SJSA1 (cell line): ENCODE measurements at regions not wholly inside any gene's neighbourhood (a gene's known extent, or its start where the extent isn't known, plus 50 kb on each side); places are given as distances from the start of the nearest gene placed in this dataset.

Experiments used
- DNase-seq, 2 experiments: peaks; one replicate each; pipeline ENCODE4 v3.0.0-alpha.2; 2015 to 2020; ENCODE audit warnings: low spot score in 2 of 2, low read depth in 1 of 2
- H3K27ac ChIP-seq: fragments of 250-450 bp; sonication (Bioruptor Pico); 2 replicates; pipeline ENCODE4 v1.5.1; 2020; ENCODE audit warnings: mild to moderate bottlenecking, moderate library complexity
- H3K27me3 ChIP-seq: fragments of 250-450 bp; sonication (Bioruptor Pico); replicated peaks from 2 replicates; pipeline ENCODE4 v1.5.1; 2020; ENCODE audit warnings: mild to moderate bottlenecking, moderate library complexity
- H3K36me3 ChIP-seq: fragments of 250-450 bp; sonication (Bioruptor Pico); 2 replicates; pipeline ENCODE4 v1.5.1; 2020; ENCODE audit warnings: mild to moderate bottlenecking
- H3K4me1 ChIP-seq: fragments of 250-450 bp; sonication (Bioruptor Pico); replicated peaks from 2 replicates; pipeline ENCODE4 v1.6.1; 2021; ENCODE audit warnings: mild to moderate bottlenecking
- H3K4me3 ChIP-seq: fragments of 250-450 bp; sonication (Bioruptor Pico); 2 replicates; pipeline ENCODE4 v1.5.1; 2020; ENCODE audit warnings: mild to moderate bottlenecking
- H3K9me3 ChIP-seq: fragments of 250-450 bp; sonication (Bioruptor Pico); replicated peaks from 2 replicates; pipeline ENCODE4 v1.5.1; 2020; ENCODE audit warnings: mild to moderate bottlenecking

- no peak overlapping the region for H3K27ac ChIP-seq
- H3K4me3 ChIP-seq: no peak overlapping the region
- no peaks in the 10 kb centered on the region for H3K9me3 ChIP-seq
- no peaks in the 10 kb centered on the region for H3K4me1 ChIP-seq
- H3K27me3 ChIP-seq: no peaks in the 10 kb centered on the region
- DNase-seq: no peak
- H3K36me3 ChIP-seq: no peaks in the 10 kb centered on the region
These were observed 52.3 kb upstream of the ZNF536 start for GRCh38 chr19:30319876-30320275.

DNA sequence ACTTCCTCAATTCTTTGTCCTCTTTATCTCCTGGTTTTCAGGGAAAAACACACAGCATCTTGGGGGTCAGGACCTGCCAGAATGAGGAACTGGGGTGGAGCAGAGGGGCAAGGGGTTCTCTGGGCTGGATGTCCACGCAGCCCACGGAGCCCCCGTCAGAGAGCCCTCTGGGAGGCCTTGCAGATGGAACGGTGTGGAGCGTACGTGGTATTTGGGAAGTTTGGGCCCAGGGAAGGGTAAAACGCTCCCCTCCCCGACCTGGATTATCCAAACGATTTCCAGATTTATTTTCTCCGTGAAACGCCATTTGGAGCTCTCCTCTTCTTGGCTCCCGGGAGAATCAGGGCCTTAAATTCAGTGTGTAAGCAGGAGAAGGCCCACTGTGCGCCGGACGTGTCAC lies 51.7 kb upstream of the ZNF536 start:
- DNase-seq: no peak
- no peaks in the 10 kb centered on the region for H3K27me3 ChIP-seq
- H3K9me3 ChIP-seq: no peaks in the 10 kb centered on the region

GRCh38 chr19:30320916-30321315 lies 51.3 kb upstream of the ZNF536 start:
- H3K36me3 ChIP-seq: no peaks in the 10 kb centered on the region
- no peaks in the 10 kb centered on the region for H3K9me3 ChIP-seq
- H3K27ac ChIP-seq: no peak overlapping the region
- H3K4me3 ChIP-seq: no peak overlapping the region
- DNase-seq: no peak
- no peaks in the 10 kb centered on the region for H3K4me1 ChIP-seq
- no peaks in the 10 kb centered on the region for H3K27me3 ChIP-seq

More for the DNA sequence above, 51.7 kb upstream of the ZNF536 start:
- Histone ChIP-seq H3K36me3 (no peaks in the 10 kb centered on the region), H3K27ac (no peak overlapping the region), H3K4me3 (no peak overlapping the region), H3K4me1 (no peaks in the 10 kb centered on the region)
